Kidney epithelial cell (primary cell): ENCODE measurements at regions not wholly inside any gene's neighbourhood (a gene's known extent, or its start where the extent isn't known, plus 50 kb on each side); places are given as distances from the start of the nearest gene placed in this dataset.
"Not testable (repeated sequence)": the region's sequence is repeated elsewhere in the genome, so short reads cannot be mapped to it uniquely, and the experiment has no call there.

Experiments used
- DNase-seq: peaks from one replicate; pipeline ENCODE4 v3.0.0-alpha.2; 2010; ENCODE audit warnings: low read depth
- H3K27me3 ChIP-seq: 2 replicates; pipeline ENCODE4 v1.6.0; 2011; ENCODE audit warnings: low read length; ENCODE audit not compliant: control insufficient read depth, insufficient read depth
- H3K36me3 ChIP-seq: 2 replicates; pipeline ENCODE4 v1.5.1; 2011; ENCODE audit warnings: low read length; ENCODE audit not compliant: control insufficient read depth, insufficient read depth
- H3K4me3 ChIP-seq: 2 replicates; pipeline ENCODE4 v1.5.1; 2011; ENCODE audit warnings: low read depth, mild to moderate bottlenecking, control low read depth, low read length
- CTCF ChIP-seq: IDR thresholded peaks from 2 replicates; pipeline ENCODE4 v1.5.1; 2011; ENCODE audit warnings: mild to moderate bottlenecking, moderate library complexity, low read length, control low read depth, inconsistent platforms; ENCODE audit not compliant: insufficient read depth, poor library complexity, severe bottlenecking

- no peak for DNase-seq
- no peaks in the 10 kb centered on the region for H3K36me3 ChIP-seq
- TF ChIP-seq CTCF, result no peak
Measured at GRCh38 chr4:170884969-170885570, 795.3 kb upstream of the AADAT start.

GRCh38 chr4:170881646-170882045, 791.9 kb upstream of the AADAT start:
- DNase-seq, H3K36me3 ChIP-seq, H3K27me3 ChIP-seq, H3K4me3 ChIP-seq: not testable (repeated sequence)

More at GRCh38 chr4:170884969-170885570, 795.3 kb upstream of the AADAT start:
- H3K27me3 ChIP-seq, result no peaks in the 10 kb centered on the region
- H3K4me3 ChIP-seq, result no peak overlapping the region

- no peaks in the 10 kb centered on the region for H3K36me3 ChIP-seq
- TF ChIP-seq CTCF, result no peak
- H3K4me3 ChIP-seq, result no peak overlapping the region
- no peaks in the 10 kb centered on the region for H3K27me3 ChIP-seq
- no peak for DNase-seq
Measured at GRCh38 chr4:170875868-170876267, 786.1 kb upstream of the AADAT start.

- TF ChIP-seq CTCF, result no peak
- Histone ChIP-seq H3K36me3 (no peaks in the 10 kb centered on the region), H3K4me3 (no peak overlapping the region), H3K27me3 (no peaks in the 10 kb centered on the region)
- peak; percentile 60 for DNase-seq
Measured at GRCh38 chr4:170872794-170873193, 783.0 kb upstream of the AADAT start.

- Histone ChIP-seq H3K27me3 (no peaks in the 10 kb centered on the region), H3K4me3 (no peak overlapping the region), H3K36me3 (no peaks in the 10 kb centered on the region)
- no peak for DNase-seq
- TF ChIP-seq CTCF, result no peak
Measured at GRCh38 chr4:170868170-170868569, 778.4 kb upstream of the AADAT start.

GRCh38 chr4:170854097-170854496, 764.3 kb upstream of the AADAT start:
- no peak for TF ChIP-seq CTCF
- no peak for DNase-seq
- Histone ChIP-seq H3K4me3 (no peak overlapping the region), H3K27me3 (no peaks in the 10 kb centered on the region), H3K36me3 (no peaks in the 10 kb centered on the region)
